ENCODE measurements at regions not wholly inside any gene's neighbourhood (a gene's known extent, or its start where the extent isn't known, plus 50 kb on each side); places are given as distances from the start of the nearest gene placed in this dataset.

DNA sequence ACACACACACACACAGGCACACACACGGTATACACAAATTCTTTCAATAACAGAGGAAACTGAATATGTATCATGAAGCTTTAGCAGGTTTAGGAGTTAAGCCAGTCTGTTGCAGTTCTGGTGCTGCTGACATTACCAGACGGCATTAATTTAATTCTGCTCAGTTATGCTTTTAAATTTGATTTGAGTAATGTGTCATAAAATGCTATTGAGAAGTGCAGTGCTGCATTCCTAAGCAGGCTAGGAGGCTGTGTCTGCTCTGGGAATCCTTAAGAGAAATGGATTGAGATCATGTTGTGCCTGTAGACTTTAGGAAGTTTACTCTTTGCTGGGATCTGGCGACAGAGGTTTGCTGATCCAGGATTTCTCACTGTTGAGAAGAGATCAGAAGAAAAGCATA, 733.8 kb downstream of the BRINP1 start:
- no peak overlapping the region for H3K4me3 ChIP-seq (ENCODE audit: low read depth, low read length)
- DNase-seq (ENCODE audit: low read depth) = no peak
- TF ChIP-seq, protein P1, sequence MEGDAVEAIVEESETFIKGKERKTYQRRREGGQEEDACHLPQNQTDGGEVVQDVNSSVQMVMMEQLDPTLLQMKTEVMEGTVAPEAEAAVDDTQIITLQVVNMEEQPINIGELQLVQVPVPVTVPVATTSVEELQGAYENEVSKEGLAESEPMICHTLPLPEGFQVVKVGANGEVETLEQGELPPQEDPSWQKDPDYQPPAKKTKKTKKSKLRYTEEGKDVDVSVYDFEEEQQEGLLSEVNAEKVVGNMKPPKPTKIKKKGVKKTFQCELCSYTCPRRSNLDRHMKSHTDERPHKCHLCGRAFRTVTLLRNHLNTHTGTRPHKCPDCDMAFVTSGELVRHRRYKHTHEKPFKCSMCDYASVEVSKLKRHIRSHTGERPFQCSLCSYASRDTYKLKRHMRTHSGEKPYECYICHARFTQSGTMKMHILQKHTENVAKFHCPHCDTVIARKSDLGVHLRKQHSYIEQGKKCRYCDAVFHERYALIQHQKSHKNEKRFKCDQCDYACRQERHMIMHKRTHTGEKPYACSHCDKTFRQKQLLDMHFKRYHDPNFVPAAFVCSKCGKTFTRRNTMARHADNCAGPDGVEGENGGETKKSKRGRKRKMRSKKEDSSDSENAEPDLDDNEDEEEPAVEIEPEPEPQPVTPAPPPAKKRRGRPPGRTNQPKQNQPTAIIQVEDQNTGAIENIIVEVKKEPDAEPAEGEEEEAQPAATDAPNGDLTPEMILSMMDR (IDR thresholded peaks at IDR 0.05; ENCODE audit: low read depth, low read length, missing control alignments) = no peak
- in situ Hi-C loops (cut with HindIII; ENCODE audit: low sequenced_read_pairs) = no loop called here

DNA sequence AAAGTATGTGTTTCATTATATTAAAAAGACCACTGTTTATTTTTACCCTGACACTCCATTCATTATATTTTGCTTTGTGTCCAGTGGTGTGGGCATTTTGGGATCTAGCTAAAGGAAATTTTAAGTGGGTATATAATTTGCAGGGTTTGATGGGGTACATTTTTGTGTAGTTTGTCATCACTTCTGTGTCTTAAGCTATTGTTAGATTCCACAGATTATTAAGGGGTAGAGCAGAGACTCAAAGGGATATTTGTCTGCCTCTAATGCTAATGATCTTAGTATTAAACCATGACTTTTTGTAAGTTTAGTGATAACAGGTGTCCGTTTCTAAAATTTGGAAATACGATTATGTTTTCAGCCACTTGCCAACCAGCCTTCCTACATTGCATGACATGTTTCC, 731.6 kb downstream of the BRINP1 start:
- in situ Hi-C loops (cut with HindIII; ENCODE audit: low sequenced_read_pairs) = no loop called here
- no peak for DNase-seq (ENCODE audit: low read depth)
- H3K4me3 ChIP-seq (ENCODE audit: low read depth, low read length) = no peak overlapping the region
- TF ChIP-seq, protein P1 (IDR thresholded peaks at IDR 0.05; ENCODE audit: low read depth, low read length, missing control alignments) = no peak

DNA sequence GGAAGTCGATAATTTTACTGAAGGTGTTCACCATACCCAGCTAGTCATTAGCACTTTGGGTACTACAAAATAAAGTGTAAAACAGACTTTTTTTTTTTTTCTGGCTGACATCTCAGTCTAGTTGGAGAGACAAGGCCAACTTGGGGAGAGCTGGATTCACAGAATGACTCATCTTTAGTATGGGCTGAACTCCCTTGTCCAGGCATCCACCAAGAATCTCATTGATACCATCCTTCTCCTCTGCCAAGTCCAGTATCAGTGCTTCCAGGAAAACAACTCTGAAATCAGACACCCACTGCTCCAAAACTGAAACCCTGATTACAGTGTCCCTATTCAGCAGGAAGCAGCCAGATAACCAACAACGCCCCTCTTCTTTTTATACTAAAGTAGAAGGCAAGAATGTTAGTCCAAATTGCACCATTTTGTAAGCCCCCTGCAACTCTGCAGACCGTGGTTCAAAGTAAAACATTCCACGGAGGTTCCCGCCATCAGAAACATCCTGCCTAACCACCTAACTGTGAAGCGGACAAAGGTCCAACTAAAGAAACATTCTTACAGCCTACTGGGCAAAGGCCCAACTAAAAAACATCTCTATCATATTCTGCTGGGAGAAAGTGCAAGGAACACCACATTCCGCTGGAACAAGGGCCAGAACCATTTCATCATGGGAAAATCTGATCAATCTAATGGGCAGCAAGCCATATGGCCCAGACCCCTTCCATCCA, 728.2 kb downstream of the BRINP1 start:
- TF ChIP-seq, protein P1 (IDR thresholded peaks at IDR 0.05; ENCODE audit: low read depth, low read length, missing control alignments) = no peak
- peak; percentile 42 for DNase-seq (ENCODE audit: low read depth)
- no peak overlapping the region for H3K4me3 ChIP-seq (ENCODE audit: low read depth, low read length)
- in situ Hi-C loops (cut with HindIII; ENCODE audit: low sequenced_read_pairs) = no loop called here

DNA sequence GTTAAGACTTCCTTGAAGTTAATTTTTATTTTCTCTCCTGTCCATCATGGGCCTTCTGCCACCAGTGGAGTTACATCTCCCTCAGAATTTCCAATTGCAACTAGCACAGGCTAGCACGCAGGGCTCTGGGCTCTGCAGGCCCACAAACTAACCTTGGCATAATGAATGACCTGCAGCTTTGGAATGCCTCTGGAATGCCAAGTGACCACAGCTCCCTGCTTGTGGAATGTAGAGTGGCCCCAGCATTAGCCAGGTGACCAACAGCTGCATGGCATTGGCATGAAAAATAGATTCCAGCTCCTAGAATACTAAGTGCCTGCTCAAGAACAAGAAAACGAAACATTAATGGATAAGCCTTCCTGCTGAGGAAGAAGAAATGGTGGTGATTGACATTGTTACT, 726.1 kb downstream of the BRINP1 start:
- in situ Hi-C loops (cut with HindIII; ENCODE audit: low sequenced_read_pairs) = no loop called here
- TF ChIP-seq, protein P1 (IDR thresholded peaks at IDR 0.05; ENCODE audit: low read depth, low read length, missing control alignments) = no peak
- no peak overlapping the region for H3K4me3 ChIP-seq (ENCODE audit: low read depth, low read length)
- DNase-seq (ENCODE audit: low read depth) = peak; percentile 59

DNA sequence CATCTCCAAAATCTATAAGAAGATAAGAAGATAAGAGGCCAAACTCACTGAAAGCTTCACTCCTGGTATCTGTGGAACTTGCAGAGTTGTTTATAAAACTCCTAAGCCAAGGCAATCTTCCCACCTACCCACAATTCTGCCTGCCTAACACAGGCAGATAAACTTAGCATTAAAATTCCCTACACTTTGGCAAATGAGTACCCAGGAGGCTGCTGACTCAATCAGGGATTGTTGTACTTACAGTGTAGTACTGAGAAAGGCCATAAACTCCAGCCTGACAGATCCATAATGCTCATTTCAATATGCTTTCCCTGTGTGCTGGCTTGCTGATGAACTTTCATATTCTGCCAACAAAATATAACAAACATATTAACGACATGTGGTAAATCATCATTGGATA, 725.2 kb downstream of the BRINP1 start:
- in situ Hi-C loops (cut with HindIII; ENCODE audit: low sequenced_read_pairs) = no loop called here
- TF ChIP-seq, protein P1 (IDR thresholded peaks at IDR 0.05; ENCODE audit: low read depth, low read length, missing control alignments) = no peak
- no peak for DNase-seq (ENCODE audit: low read depth)
- H3K4me3 ChIP-seq (ENCODE audit: low read depth, low read length) = no peak overlapping the region

DNA sequence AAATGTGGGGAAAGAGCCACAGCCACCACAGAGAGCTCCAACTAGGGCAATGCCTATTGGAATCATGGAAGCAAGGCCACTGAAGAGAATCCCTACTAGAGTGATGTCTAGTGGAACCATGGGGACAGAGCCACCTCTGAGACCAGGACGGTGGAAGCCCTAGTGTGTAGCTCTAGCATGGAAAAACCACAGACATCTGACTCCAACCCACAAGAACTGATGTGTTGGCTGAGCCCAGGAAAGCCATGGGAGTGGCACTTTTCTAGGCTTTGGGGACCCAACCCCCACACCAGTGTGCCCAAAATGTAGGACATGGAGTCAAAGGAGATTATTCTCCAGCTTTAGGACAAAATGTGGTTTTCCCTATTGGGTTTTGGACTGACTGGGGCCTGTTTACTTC, 721.9 kb downstream of the BRINP1 start:
- DNase-seq (ENCODE audit: low read depth) = no peak
- TF ChIP-seq, protein P1 (IDR thresholded peaks at IDR 0.05; ENCODE audit: low read depth, low read length, missing control alignments) = no peak
- in situ Hi-C loops (cut with HindIII; ENCODE audit: low sequenced_read_pairs) = no loop called here
- H3K4me3 ChIP-seq (ENCODE audit: low read depth, low read length) = no peak overlapping the region
